ENCODE measurements at regions not wholly inside any gene's neighbourhood (a gene's known extent, or its start where the extent isn't known, plus 50 kb on each side); places are given as distances from the start of the nearest gene placed in this dataset.

DNA sequence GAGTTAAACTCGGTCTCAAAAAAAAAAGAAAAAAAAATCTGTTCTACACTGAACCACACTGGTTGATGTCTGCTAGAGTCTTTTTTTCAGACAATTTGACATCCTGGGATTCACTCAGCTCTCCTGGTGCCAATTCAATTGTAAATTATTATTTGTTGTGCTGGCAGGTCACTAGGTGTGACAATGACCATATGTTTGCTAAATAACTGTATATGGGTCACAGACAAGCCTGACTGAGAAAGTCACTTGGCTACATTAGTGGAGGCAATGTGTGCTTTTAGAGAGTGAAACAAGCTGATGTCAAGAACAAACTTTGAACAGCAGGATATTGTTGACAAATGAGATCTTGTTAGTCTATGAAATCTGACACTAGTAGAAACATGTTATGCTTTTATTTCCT lies 1379.1 kb downstream of the ZPLD1 start:
- TF ChIP-seq, protein P1, sequence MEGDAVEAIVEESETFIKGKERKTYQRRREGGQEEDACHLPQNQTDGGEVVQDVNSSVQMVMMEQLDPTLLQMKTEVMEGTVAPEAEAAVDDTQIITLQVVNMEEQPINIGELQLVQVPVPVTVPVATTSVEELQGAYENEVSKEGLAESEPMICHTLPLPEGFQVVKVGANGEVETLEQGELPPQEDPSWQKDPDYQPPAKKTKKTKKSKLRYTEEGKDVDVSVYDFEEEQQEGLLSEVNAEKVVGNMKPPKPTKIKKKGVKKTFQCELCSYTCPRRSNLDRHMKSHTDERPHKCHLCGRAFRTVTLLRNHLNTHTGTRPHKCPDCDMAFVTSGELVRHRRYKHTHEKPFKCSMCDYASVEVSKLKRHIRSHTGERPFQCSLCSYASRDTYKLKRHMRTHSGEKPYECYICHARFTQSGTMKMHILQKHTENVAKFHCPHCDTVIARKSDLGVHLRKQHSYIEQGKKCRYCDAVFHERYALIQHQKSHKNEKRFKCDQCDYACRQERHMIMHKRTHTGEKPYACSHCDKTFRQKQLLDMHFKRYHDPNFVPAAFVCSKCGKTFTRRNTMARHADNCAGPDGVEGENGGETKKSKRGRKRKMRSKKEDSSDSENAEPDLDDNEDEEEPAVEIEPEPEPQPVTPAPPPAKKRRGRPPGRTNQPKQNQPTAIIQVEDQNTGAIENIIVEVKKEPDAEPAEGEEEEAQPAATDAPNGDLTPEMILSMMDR (IDR thresholded peaks at IDR 0.05) = no peak
- WGBS (ENCODE audit: insufficient coverage) = 83% methylated on average over 1 of the region's 1 CpG
- no peak overlapping the region for H3K4me3 ChIP-seq (ENCODE audit: low read length)

DNA sequence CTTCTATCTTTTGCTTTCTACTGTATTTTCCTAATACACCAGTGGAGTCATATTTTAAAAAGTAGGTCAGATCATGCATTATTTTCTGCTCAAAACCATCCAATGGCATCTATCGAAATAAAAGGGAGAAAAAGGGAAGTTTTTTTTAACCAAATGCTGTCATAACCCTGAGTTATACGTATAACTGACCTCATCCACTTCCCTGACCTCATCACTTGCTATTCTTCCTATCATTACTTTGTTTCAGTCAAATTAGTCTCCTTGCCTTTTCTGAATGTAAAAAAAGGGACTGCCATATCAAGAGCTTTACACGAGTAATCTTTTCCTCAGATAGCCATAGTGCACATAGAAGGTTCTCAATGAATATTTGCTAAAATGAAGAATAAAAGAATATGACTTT lies 1383.6 kb downstream of the ZPLD1 start:
- no peaks in the 10 kb centered on the region for H3K27me3 ChIP-seq (ENCODE audit: control insufficient read depth, insufficient read depth, low read length)
- Mint-ChIP-seq H3K36me3 (peaks cover 7% of the 10 kb centered on the region), H3K27me3 (ENCODE audit: low read depth in 2 of 2) (no peaks in the 10 kb centered on the region), H3K4me1 (no peaks in the 10 kb centered on the region), H3K9me3 (peaks cover 14 to 18% of the 10 kb centered on the region in 2 donors), H3K4me3 (no peak overlapping the region), H3K27ac (no peak overlapping the region)
- no peak overlapping the region for H3K4me3 ChIP-seq (ENCODE audit: low read length)
- no peak for DNase-seq
- no peaks in the 10 kb centered on the region for H3K36me3 ChIP-seq (ENCODE audit: control insufficient read depth, insufficient read depth, low read length)
- H3K4me1 ChIP-seq (ENCODE audit: control insufficient read depth, insufficient read depth, low read length) = no peaks in the 10 kb centered on the region
- H3K9me3 ChIP-seq (ENCODE audit: control insufficient read depth, insufficient read depth, low read length) = peaks cover 5% of the 10 kb centered on the region
- no peak overlapping the region for H3K27ac ChIP-seq (ENCODE audit: low read length)
- TF ChIP-seq, protein P1 (IDR thresholded peaks at IDR 0.05) = no peak
- 75% methylated on average over 2 of the region's 3 CpGs for WGBS (ENCODE audit: insufficient coverage)
- no peak for ATAC-seq
- intact Hi-C loops (cut with micrococcal nuclease) = no loop called here

More for the DNA sequence above, 1379.1 kb downstream of the ZPLD1 start:
- ATAC-seq = no peak
- Mint-ChIP-seq H3K4me3 (no peak overlapping the region), H3K36me3 (no peaks in the 10 kb centered on the region), H3K27me3 (ENCODE audit: low read depth in 2 of 2) (no peaks in the 10 kb centered on the region), H3K4me1 (no peaks in the 10 kb centered on the region), H3K9me3 (peaks cover 17 to 18% of the 10 kb centered on the region in 2 donors), H3K27ac (no peak overlapping the region)
- H3K9me3 ChIP-seq (ENCODE audit: control insufficient read depth, insufficient read depth, low read length) = peaks cover 5% of the 10 kb centered on the region
- H3K27me3 ChIP-seq (ENCODE audit: control insufficient read depth, insufficient read depth, low read length) = no peaks in the 10 kb centered on the region
- intact Hi-C loops (cut with micrococcal nuclease) = no loop called here
- H3K36me3 ChIP-seq (ENCODE audit: control insufficient read depth, insufficient read depth, low read length) = no peaks in the 10 kb centered on the region
- no peak for DNase-seq
- no peaks in the 10 kb centered on the region for H3K4me1 ChIP-seq (ENCODE audit: control insufficient read depth, insufficient read depth, low read length)
- no peak overlapping the region for H3K27ac ChIP-seq (ENCODE audit: low read length)

DNA sequence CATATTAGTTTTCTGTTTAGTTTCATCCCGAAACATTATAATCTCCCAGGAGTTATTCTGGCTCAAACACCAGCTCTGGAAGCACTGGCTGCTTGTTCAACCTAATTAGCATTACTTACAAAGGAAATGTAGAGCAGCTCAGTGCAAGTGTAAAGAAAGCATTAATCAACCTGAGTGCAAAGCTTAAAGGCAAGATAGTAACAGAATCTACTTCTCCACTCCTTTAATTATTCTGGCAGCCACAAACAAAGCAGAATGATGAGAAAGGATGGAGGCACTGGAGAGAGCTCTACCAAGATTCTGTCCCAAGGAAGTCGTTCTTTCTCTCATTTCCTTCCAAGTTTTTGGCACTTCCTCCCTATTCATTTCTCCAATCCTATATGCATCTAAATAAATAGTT lies 1384.0 kb downstream of the ZPLD1 start:
- DNase-seq = no peak
- intact Hi-C loops (cut with micrococcal nuclease) = no loop called here
- Histone ChIP-seq H3K36me3 (ENCODE audit: control insufficient read depth, insufficient read depth, low read length) (no peaks in the 10 kb centered on the region), H3K4me3 (ENCODE audit: low read length) (no peak overlapping the region), H3K27ac (ENCODE audit: low read length) (no peak overlapping the region), H3K4me1 (ENCODE audit: control insufficient read depth, insufficient read depth, low read length) (no peaks in the 10 kb centered on the region), H3K27me3 (ENCODE audit: control insufficient read depth, insufficient read depth, low read length) (no peaks in the 10 kb centered on the region), H3K9me3 (ENCODE audit: control insufficient read depth, insufficient read depth, low read length) (peaks cover 2% of the 10 kb centered on the region)
- TF ChIP-seq, protein P1 (IDR thresholded peaks at IDR 0.05) = no peak
- H3K27ac Mint-ChIP-seq = no peak overlapping the region
- no peak for ATAC-seq
- H3K4me3 Mint-ChIP-seq = no peak overlapping the region
- WGBS (ENCODE audit: insufficient coverage) = 71% methylated on average over 2 of the region's 2 CpGs
- H3K36me3 Mint-ChIP-seq = peaks cover 7% of the 10 kb centered on the region
- no peaks in the 10 kb centered on the region for H3K4me1 Mint-ChIP-seq
- no peaks in the 10 kb centered on the region for H3K27me3 Mint-ChIP-seq (ENCODE audit: low read depth in 2 of 2)
- peaks cover 14 to 18% of the 10 kb centered on the region in 2 donors for H3K9me3 Mint-ChIP-seq

DNA sequence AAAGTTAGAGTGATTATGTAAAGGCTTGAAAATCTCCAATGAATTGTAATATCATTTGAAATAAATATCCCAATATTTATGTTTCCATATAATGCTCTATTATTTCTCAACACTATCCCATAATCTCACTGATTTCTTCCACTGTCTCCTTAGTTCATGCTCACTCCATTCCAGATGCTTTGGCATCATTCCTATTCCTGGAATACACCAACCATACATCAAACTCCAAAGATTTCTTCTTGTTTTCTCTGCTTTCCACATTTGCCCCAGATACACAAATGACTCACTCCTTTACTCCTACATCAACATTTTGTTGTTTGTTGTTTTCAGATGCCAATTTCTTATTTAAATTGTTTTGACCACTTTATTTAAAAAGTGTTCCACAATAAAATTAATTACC lies 1390.8 kb downstream of the ZPLD1 start:
- H3K27ac ChIP-seq (ENCODE audit: low read length) = no peak overlapping the region
- Mint-ChIP-seq H3K27ac (no peak overlapping the region), H3K9me3 (peaks cover 16 to 28% of the 10 kb centered on the region in 2 donors), H3K27me3 (ENCODE audit: low read depth in 2 of 2) (no peaks in the 10 kb centered on the region), H3K36me3 (peaks cover 7% of the 10 kb centered on the region), H3K4me3 (no peak overlapping the region), H3K4me1 (no peaks in the 10 kb centered on the region)
- H3K36me3 ChIP-seq (ENCODE audit: control insufficient read depth, insufficient read depth, low read length) = no peaks in the 10 kb centered on the region
- no peaks in the 10 kb centered on the region for H3K4me1 ChIP-seq (ENCODE audit: control insufficient read depth, insufficient read depth, low read length)
- TF ChIP-seq, protein P1 (IDR thresholded peaks at IDR 0.05) = no peak
- no peak overlapping the region for H3K4me3 ChIP-seq (ENCODE audit: low read length)
- DNase-seq = no peak
- H3K27me3 ChIP-seq (ENCODE audit: control insufficient read depth, insufficient read depth, low read length) = no peaks in the 10 kb centered on the region
- H3K9me3 ChIP-seq (ENCODE audit: control insufficient read depth, insufficient read depth, low read length) = no peaks in the 10 kb centered on the region
- ATAC-seq = no peak
- intact Hi-C loops (cut with micrococcal nuclease) = no loop called here
